MM.1S (cell line): ENCODE measurements at regions not wholly inside any gene's neighbourhood (a gene's known extent, or its start where the extent isn't known, plus 50 kb on each side); places are given as distances from the start of the nearest gene placed in this dataset.

Source experiments
- EZH2phosphoT487 ChIP-seq: fragments of 300-600 bp; sonication (generic); IDR thresholded peaks from 2 replicates; pipeline ENCODE4 v1.6.1; 2018; ENCODE audit warnings: antibody characterized with exemption, low read length
- TF ChIP-seq, protein P1 (sequence below): fragments of 300-600 bp; sonication (generic); IDR thresholded peaks from 2 replicates; pipeline ENCODE4 v1.5.1; 2016; ENCODE audit warnings: antibody characterized with exemption, low read length, mixed read lengths

DNA sequence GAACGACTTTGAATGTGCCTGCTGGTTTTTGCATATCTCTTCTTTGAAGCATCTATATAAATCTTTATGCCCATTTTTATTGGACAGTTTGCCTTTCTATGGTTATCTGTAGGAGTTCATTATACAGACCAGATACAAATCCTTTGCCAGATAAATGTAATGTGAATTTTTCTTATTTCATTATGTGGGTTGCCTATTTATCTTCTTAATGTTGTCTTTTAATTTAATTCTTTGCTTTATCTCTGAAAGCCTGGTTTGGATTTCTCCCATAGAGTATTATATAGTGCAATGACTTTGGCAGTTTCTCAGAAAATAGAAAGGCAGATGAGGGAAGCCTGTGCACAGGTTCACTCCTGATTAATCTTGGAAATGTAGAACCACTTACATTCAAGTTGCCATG is 1025.1 kb downstream of the GRM8 start:
- no peak for TF ChIP-seq EZH2phosphoT487
- TF ChIP-seq, protein P1, sequence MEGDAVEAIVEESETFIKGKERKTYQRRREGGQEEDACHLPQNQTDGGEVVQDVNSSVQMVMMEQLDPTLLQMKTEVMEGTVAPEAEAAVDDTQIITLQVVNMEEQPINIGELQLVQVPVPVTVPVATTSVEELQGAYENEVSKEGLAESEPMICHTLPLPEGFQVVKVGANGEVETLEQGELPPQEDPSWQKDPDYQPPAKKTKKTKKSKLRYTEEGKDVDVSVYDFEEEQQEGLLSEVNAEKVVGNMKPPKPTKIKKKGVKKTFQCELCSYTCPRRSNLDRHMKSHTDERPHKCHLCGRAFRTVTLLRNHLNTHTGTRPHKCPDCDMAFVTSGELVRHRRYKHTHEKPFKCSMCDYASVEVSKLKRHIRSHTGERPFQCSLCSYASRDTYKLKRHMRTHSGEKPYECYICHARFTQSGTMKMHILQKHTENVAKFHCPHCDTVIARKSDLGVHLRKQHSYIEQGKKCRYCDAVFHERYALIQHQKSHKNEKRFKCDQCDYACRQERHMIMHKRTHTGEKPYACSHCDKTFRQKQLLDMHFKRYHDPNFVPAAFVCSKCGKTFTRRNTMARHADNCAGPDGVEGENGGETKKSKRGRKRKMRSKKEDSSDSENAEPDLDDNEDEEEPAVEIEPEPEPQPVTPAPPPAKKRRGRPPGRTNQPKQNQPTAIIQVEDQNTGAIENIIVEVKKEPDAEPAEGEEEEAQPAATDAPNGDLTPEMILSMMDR = no peak
